ENCODE measurements at regions not wholly inside any gene's neighbourhood (a gene's known extent, or its start where the extent isn't known, plus 50 kb on each side); places are given as distances from the start of the nearest gene placed in this dataset.

- Mint-ChIP-seq H3K36me3 (no peaks in the 10 kb centered on the region), H3K4me1 (no peaks in the 10 kb centered on the region), H3K27ac (peak overlapping the region in 1 of 6 donors; percentile 8), H3K9me3 (no peaks in the 10 kb centered on the region), H3K27me3 (peaks cover 0 to 5% (median 0%) of the 10 kb centered on the region in 3 donors), H3K4me3 (peak overlapping the region in 1 of 8 donors; percentile 10)
- ATAC-seq (ENCODE audit: low read depth in 2 of 2) (no peak), DNase-seq (peak; percentile 6)
Measured at GRCh38 chr7:17680943-17681351, 259.3 kb downstream of the SNX13 start.

- no peaks in the 10 kb centered on the region for H3K9me3 Mint-ChIP-seq
- no peaks in the 10 kb centered on the region for H3K4me1 Mint-ChIP-seq
- no peak overlapping the region for H3K4me3 Mint-ChIP-seq
- peaks cover 0 to 5% (median 0%) of the 10 kb centered on the region in 3 donors for H3K27me3 Mint-ChIP-seq
- ATAC-seq (ENCODE audit: low read depth in 2 of 2) = no peak
- DNase-seq = no peak
- H3K27ac Mint-ChIP-seq = no peak overlapping the region
- no peaks in the 10 kb centered on the region for H3K36me3 Mint-ChIP-seq
Measured at GRCh38 chr7:17681965-17682364, 258.3 kb downstream of the SNX13 start.

GRCh38 chr7:17682586-17682985 lies 257.7 kb downstream of the SNX13 start:
- Mint-ChIP-seq H3K27ac (peak overlapping the region in 1 of 6 donors; percentile 12), H3K9me3 (no peaks in the 10 kb centered on the region), H3K4me1 (no peaks in the 10 kb centered on the region), H3K36me3 (no peaks in the 10 kb centered on the region), H3K4me3 (no peak overlapping the region), H3K27me3 (peaks cover 0 to 5% (median 0%) of the 10 kb centered on the region in 3 donors)
- DNase-seq (no peak), ATAC-seq (ENCODE audit: low read depth in 2 of 2) (no peak)

- Mint-ChIP-seq H3K27me3 (no peaks in the 10 kb centered on the region), H3K4me3 (no peak overlapping the region), H3K27ac (no peak overlapping the region), H3K4me1 (peaks cover 0 to 3% (median under 1%) of the 10 kb centered on the region in 3 donors), H3K36me3 (no peaks in the 10 kb centered on the region), H3K9me3 (no peaks in the 10 kb centered on the region)
- DNase-seq (no peak), ATAC-seq (ENCODE audit: low read depth in 2 of 2) (no peak)
Measured at GRCh38 chr7:17685141-17685540, 255.2 kb downstream of the SNX13 start.

GRCh38 chr7:17687361-17687760 lies 252.9 kb downstream of the SNX13 start:
- Mint-ChIP-seq H3K27ac (no peak overlapping the region), H3K36me3 (no peaks in the 10 kb centered on the region), H3K9me3 (no peaks in the 10 kb centered on the region), H3K4me3 (no peak overlapping the region), H3K4me1 (peaks cover 0 to 7% (median 4%) of the 10 kb centered on the region in 3 donors), H3K27me3 (no peaks in the 10 kb centered on the region)
- DNase-seq (no peak), ATAC-seq (ENCODE audit: low read depth in 2 of 2) (no peak)

- no peaks in the 10 kb centered on the region for H3K9me3 Mint-ChIP-seq
- ATAC-seq (ENCODE audit: low read depth in 2 of 2) = no peak
- H3K4me1 Mint-ChIP-seq = peaks cover 0 to 7% (median 4%) of the 10 kb centered on the region in 3 donors
- no peak overlapping the region for H3K27ac Mint-ChIP-seq
- no peak overlapping the region for H3K4me3 Mint-ChIP-seq
- H3K27me3 Mint-ChIP-seq = no peaks in the 10 kb centered on the region
- H3K36me3 Mint-ChIP-seq = no peaks in the 10 kb centered on the region
- DNase-seq = no peak
Measured at GRCh38 chr7:17689361-17689902, 250.9 kb downstream of the SNX13 start.

GRCh38 chr7:17690030-17690429 lies 250.3 kb downstream of the SNX13 start:
- H3K27ac Mint-ChIP-seq = no peak overlapping the region
- H3K9me3 Mint-ChIP-seq = no peaks in the 10 kb centered on the region
- peaks cover 0 to 7% (median 4%) of the 10 kb centered on the region in 3 donors for H3K4me1 Mint-ChIP-seq
- no peaks in the 10 kb centered on the region for H3K36me3 Mint-ChIP-seq
- DNase-seq = no peak
- ATAC-seq (ENCODE audit: low read depth in 2 of 2) = no peak
- H3K4me3 Mint-ChIP-seq = no peak overlapping the region
- H3K27me3 Mint-ChIP-seq = no peaks in the 10 kb centered on the region

GRCh38 chr7:17696422-17696821 lies 243.9 kb downstream of the SNX13 start:
- Mint-ChIP-seq H3K27me3 (peaks cover 0 to 8% (median 0%) of the 10 kb centered on the region in 3 donors), H3K4me1 (no peaks in the 10 kb centered on the region), H3K36me3 (peaks cover 24 to 26% of the 10 kb centered on the region in 2 donors), H3K9me3 (peaks cover 6 to 40% (median 29%) of the 10 kb centered on the region in 7 donors), H3K4me3 (no peak overlapping the region), H3K27ac (no peak overlapping the region)
- ATAC-seq (ENCODE audit: low read depth in 2 of 2) (no peak), DNase-seq (no peak)

GRCh38 chr7:17697128-17697881 lies 243.0 kb downstream of the SNX13 start:
- ATAC-seq (ENCODE audit: low read depth in 2 of 2) (no peak), DNase-seq (no peak)
- no peak overlapping the region for H3K27ac Mint-ChIP-seq
- no peak overlapping the region for H3K4me3 Mint-ChIP-seq
- peaks cover 24 to 27% of the 10 kb centered on the region in 2 donors for H3K36me3 Mint-ChIP-seq
- H3K4me1 Mint-ChIP-seq = no peaks in the 10 kb centered on the region
- peaks cover 0 to 8% (median 0%) of the 10 kb centered on the region in 3 donors for H3K27me3 Mint-ChIP-seq
- peaks cover 6 to 42% (median 30%) of the 10 kb centered on the region in 7 donors for H3K9me3 Mint-ChIP-seq

- H3K27ac Mint-ChIP-seq = no peak overlapping the region
- H3K9me3 Mint-ChIP-seq = peaks cover 6 to 42% (median 30%) of the 10 kb centered on the region in 7 donors
- H3K27me3 Mint-ChIP-seq = peaks cover 0 to 8% (median 0%) of the 10 kb centered on the region in 3 donors
- ATAC-seq (ENCODE audit: low read depth in 2 of 2) = no peak
- H3K4me1 Mint-ChIP-seq = no peaks in the 10 kb centered on the region
- no peak overlapping the region for H3K4me3 Mint-ChIP-seq
- no peak for DNase-seq
- H3K36me3 Mint-ChIP-seq = peaks cover 24 to 27% of the 10 kb centered on the region in 2 donors
Measured at GRCh38 chr7:17699696-17700095, 240.6 kb downstream of the SNX13 start.

GRCh38 chr7:17700138-17700537 lies 240.2 kb downstream of the SNX13 start:
- Mint-ChIP-seq H3K36me3 (peaks cover 24 to 27% of the 10 kb centered on the region in 2 donors), H3K4me1 (no peaks in the 10 kb centered on the region), H3K4me3 (no peak overlapping the region), H3K9me3 (peaks cover 6 to 42% (median 30%) of the 10 kb centered on the region in 7 donors), H3K27me3 (peaks cover 0 to 8% (median 0%) of the 10 kb centered on the region in 3 donors), H3K27ac (no peak overlapping the region)
- DNase-seq (no peak), ATAC-seq (ENCODE audit: low read depth in 2 of 2) (no peak)

- no peak for ATAC-seq (ENCODE audit: low read depth in 2 of 2)
- H3K27me3 Mint-ChIP-seq = peaks cover 0 to 5% (median 0%) of the 10 kb centered on the region in 3 donors
Measured at GRCh38 chr7:17706275-17706674, 234.0 kb downstream of the SNX13 start.

GRCh38 chr7:17706734-17707133 lies 233.6 kb downstream of the SNX13 start:
- H3K36me3 Mint-ChIP-seq = no peaks in the 10 kb centered on the region
- no peak overlapping the region for H3K4me3 Mint-ChIP-seq
- peaks cover 0 to 5% (median 0%) of the 10 kb centered on the region in 3 donors for H3K4me1 Mint-ChIP-seq
- DNase-seq = peak; percentile 24
- H3K27me3 Mint-ChIP-seq = peaks cover 0 to 5% (median 0%) of the 10 kb centered on the region in 3 donors
- peak; percentile 35 to 41 for ATAC-seq (ENCODE audit: low read depth in 2 of 2)
- no peak overlapping the region for H3K27ac Mint-ChIP-seq
- no peaks in the 10 kb centered on the region for H3K9me3 Mint-ChIP-seq

More at GRCh38 chr7:17706275-17706674, 234.0 kb downstream of the SNX13 start:
- DNase-seq = no peak
- Mint-ChIP-seq H3K27ac (no peak overlapping the region), H3K4me1 (peaks cover 0 to 5% (median 0%) of the 10 kb centered on the region in 3 donors), H3K9me3 (peaks cover 0 to 4% (median 2%) of the 10 kb centered on the region in 7 donors), H3K36me3 (peaks cover 0 to 2% of the 10 kb centered on the region in 2 donors), H3K4me3 (no peak overlapping the region)

- peak in 1 of 2 donors; percentile 20 for ATAC-seq (ENCODE audit: low read depth in 2 of 2)
- H3K36me3 Mint-ChIP-seq = no peaks in the 10 kb centered on the region
Measured at GRCh38 chr7:17709127-17709526, 231.2 kb downstream of the SNX13 start.

More at GRCh38 chr7:17709127-17709526, 231.2 kb downstream of the SNX13 start:
- H3K27ac Mint-ChIP-seq = no peak overlapping the region
- H3K4me3 Mint-ChIP-seq = no peak overlapping the region
- H3K4me1 Mint-ChIP-seq = peaks cover 0 to 5% (median 0%) of the 10 kb centered on the region in 3 donors
- no peak for DNase-seq
- H3K27me3 Mint-ChIP-seq = peaks cover 0 to 5% (median 0%) of the 10 kb centered on the region in 3 donors
- no peaks in the 10 kb centered on the region for H3K9me3 Mint-ChIP-seq

Measured in naive B cell (primary cell).